Mesenteric fat pad (tissue), 1 donor: ENCODE measurements at regions not wholly inside any gene's neighbourhood (a gene's known extent, or its start where the extent isn't known, plus 50 kb on each side); places are given as distances from the start of the nearest gene placed in this dataset.

Source experiments
- DNase-seq: peaks from one replicate; pipeline ENCODE4 v3.0.0-alpha.2; 2020; ENCODE audit warnings: low spot score
- donor health status: DM: yes; HTN: yes; CAD: no.

DNA sequence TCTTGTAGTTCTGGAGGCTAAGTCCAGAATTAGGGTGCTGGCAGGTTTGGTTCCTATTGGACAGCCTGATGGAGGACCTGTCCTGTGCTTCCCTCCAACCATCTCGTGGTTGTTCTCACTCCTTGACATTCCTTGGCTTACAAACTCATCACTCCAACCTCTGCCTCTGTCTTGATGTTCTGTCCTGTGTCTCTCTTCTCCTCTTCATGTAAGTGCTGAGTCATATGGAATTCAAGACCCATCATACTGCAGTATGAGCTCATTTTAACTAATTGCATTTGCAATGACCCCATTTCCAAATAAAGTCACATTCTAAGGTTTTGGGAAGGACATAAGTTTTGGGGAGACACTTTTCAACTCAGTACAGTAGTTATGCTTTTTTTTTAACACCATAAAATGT is 374.7 kb downstream of the TRIB2 start:
- DNase-seq = no peak

DNA sequence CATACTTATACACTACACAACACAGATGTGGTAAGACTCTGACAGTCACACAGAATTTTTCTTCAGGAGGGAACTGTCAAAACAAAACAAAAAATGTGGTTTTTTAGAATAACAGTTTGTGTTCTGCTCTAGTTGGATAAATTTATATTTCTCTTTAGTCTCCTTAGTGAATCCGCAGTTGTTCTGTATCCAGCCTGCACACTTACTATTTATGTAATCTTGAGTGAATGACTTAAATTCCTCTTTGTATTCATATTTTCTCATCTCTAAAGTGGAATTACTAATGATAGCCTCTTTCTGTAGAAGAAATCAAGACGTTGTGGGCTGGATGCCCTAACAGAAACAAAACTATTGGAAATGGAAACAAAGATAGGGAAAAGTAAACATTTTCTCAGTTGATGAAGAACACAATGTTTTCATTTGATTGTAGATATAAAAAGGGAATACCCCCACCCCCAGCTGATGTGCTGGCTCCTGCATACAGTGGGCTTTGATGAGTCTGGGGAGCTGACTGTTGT is 375.2 kb downstream of the TRIB2 start:
- DNase-seq = no peak

DNA sequence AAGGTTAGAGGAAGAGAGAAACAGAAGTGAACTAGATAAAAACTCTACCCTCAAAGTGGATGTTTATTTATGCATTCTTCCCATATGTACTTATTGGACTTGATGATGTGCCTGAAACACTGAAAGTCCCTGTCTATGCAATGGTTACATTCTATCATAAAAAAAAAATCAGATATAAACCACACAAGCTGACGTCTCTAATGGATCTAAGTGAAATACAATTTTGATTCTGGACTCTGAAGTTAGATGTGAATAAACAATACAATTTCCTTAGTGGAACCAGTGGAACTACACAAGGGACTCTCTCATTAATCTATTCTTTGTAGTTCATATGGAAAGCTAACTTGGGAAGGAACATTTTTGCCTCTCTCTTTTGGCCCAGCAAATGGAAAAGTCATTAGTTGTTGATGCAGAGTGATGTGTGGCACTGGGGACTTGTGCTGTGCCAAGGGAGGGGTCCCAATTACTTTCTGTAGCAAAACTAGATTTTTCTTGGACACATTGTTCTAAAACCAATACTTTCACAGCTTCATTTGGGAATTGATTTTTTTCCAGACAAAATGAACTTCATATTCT is 376.8 kb downstream of the TRIB2 start:
- DNase-seq = no peak

DNA sequence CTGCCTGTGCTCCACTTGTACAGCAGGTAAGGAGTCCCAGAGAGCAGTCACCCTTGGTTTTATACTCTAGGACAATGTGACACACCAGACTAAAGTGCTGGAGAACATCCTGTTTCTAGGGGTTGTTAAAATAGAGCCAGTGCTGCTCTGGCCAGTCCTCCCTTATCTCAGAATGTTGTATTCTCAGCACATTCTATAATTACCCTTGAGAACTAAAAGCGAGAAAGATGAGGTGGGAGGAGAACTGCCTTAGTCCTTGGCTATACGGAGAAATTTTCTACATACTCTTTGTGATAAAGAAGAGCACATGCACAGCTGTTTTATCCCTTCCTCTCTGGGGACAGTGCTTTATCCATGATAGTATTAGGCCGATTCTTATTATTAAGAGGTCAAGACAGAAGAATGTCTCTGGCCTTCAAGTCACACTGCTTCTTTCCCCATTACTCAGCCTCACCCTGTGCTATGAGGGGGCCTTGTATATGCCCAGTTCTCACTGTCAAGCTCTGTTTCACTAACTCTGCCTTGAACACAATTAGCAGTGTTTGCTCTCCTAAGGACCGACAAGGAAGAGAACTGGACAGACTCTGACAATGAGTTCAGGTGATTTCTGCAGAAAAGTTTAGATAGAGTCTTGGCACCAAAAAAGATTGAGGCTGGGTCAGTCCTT is 385.8 kb downstream of the TRIB2 start:
- no peak for DNase-seq

DNA sequence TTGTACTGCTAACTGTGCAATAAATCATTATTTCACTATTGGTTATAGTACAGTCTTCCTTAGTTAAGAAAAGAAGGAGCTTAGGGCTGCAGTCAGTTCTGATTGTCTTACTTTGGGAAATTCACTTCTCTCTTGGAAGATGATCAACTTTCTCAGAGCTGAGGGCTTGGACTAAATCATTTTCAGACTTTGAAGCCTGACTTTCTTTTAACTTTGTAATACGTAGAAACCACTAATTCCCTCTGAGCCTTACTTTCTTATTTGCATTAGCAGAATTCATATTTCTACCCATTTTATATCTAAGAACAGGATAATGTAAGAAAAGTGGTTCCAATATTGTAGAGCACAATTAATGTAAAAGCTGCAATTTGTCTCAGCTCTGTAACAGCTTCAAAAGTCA is 386.4 kb downstream of the TRIB2 start:
- DNase-seq = no peak

DNA sequence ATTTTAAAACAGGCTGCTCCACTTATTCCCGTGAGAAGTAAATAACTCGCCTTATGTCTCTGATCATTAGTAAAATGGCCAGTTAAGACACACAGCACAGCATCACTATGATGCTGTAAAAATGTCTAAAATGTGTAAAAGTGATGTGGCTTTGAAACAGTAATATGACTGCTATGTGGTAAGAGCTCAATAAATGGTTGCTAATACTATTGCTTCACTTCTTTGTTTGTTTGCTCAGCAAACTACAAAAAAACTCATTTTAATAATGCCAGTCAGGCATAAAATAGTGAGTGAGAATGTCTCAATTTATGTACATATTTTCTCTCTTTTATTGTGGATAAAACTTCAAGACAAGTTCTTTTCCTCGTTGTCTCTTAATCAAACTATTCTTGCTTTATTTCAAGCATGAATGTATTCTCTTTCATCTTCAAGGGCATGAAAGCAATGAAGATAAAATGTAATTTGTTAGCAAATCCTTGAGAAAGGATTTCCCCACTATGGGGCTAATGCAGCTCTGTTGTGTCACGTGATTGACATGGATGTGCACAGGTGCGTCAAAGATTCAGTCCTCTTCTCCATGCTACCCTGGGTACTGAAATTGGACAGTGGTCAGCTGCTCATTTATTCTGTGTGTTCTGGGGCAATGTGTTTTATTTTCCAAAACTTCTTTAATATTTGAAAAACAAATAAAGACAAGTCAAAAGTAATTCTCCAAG is 387.2 kb downstream of the TRIB2 start:
- DNase-seq = no peak

DNA sequence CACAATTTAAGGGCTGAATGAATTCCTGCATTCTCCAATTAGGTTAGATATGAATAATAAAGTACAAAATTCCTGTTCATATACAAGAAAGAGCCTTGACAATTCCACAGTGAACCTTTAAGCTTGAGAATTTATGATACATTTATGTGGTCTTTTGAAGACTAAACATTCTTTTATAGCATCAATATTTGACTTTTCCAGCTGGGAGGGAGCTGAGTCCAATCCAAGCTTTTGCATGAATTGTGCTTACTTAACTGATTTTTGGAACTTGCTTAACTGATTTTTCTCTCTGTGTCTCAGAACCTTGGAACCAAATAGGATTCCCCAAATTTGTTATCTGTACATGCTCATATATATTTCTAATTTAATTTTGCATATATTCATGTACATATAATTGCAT is 388.0 kb downstream of the TRIB2 start:
- DNase-seq = no peak

DNA sequence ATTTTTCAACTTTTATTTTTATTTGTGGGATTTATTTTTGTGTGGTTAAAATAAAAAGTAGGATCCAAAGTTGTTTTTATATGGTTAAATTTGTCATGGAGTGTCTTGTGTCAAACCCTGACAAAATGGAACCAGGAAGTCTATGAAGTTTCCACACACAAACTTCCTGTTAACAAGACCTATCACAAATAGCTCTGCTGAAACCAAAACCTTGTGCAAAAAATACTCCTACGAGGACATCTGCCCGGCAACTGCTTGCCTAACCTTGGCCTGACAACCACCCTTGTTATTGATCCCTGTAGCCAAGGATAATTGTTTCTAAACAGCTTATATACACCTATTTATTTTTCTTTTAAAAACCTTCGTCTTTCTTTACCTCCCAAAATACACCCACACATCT is 389.6 kb downstream of the TRIB2 start:
- DNase-seq = no peak

DNA sequence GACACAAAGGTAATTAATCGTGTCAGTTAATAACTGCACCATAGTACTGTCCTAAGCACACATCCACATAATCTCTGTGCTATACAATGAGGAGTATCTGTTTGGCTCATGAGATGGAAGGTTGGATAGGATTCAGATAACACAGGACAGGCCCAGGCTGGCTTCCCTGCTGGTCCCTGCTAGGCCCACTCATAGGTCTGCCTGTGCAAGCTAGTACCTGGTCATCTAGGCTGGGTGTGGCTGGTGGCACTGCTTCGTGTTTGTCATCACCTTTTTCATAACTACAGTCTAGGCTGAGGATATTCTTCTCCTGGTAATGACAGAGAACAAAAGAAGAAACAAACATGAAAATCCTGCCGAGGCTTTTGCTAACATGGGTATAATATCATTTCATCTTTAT is 392.8 kb downstream of the TRIB2 start:
- DNase-seq = no peak

DNA sequence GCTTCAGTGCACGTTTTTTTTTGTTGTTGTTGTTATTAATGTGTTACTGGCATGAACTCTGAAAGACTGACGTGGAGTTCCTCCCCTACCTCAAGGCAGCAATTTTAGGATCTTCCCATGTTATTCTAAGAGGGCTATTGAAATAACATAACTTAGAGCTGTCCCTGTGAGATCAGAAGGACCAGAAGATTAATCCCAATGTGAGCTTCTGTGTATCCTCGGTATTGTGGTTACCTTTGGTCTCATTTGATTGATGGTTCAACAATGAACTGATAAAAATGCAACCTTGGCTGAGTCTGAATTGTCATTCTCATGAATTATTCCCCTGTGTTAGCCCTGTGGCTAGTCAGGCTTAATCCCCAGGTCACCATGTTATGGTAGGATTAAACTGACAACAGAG is 394.1 kb downstream of the TRIB2 start:
- DNase-seq = no peak

DNA sequence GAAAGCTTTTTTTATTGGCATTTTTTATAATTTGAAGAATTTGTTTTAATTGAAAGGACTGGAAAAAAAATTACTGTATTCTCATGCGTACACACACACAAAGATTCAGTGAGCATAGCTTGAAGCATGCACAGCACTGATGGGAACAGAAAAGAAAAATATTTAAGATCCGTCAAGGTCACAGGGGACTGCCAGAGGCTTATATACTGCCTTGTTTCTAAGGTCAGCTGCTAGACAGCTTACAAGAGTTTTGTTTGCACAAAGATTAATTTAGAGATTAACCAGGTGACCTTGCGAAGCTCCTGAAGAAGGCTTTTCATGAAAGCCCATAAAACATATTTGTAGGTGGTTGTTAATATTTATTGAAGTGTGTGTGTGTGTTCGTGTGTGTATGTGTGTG is 396.3 kb downstream of the TRIB2 start:
- no peak for DNase-seq

DNA sequence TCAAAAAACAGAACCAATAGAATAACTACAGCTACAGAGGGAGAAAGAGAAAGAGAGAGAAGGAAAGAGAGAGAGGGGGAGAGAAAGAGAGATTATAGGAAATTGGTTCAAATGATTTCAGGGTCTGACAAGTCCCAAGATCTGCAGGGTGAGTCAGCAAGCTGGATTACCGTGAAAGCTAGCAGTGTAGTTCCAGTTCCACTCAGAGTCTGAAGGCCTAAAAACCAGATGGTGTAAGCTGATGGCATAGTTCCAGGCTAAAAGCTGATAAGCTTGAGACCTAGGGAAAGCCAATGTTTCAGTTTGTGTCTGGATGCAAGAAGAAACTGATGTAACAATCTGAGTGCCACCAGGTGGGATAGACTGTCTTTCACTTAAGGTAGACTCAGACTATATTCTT is 397.7 kb downstream of the TRIB2 start:
- DNase-seq = no peak

DNA sequence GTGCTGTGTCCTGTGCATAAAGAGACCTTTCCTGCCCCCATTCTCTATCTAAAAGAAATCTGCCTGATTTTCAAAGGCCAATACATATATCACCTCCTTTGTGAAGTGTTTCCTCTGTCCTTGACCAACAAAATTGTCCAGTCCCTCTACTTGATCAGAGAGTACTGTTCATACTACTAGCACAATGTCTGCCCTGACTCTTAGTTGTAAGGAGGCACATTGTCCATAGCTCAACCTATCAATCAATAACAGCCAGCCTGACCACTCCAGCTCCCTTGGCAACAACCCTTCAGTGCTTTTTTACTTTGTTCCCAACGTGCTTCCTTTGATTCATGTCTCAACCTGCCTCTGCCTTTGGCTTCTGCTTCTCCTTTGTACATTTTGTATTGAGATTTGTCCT is 398.9 kb downstream of the TRIB2 start:
- no peak for DNase-seq

DNA sequence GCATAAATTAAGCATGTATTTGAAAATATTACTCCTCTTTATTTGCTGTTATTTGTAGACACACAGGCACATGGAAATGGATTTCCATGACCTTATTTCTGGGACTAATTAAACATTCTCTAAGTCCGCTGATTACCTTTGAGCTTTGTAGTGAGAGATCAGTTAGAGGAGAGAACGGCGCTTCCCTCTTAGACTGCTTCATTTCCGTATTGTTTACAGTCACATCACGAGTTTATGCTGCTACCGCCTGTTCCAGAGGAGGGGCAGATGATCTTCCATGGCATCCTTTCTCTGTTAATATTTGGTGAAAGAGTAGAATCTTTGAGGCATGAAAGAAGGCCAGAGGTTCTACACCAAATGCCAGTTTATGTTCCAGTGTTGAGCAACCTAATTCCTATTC is 404.4 kb downstream of the TRIB2 start:
- DNase-seq = no peak

DNA sequence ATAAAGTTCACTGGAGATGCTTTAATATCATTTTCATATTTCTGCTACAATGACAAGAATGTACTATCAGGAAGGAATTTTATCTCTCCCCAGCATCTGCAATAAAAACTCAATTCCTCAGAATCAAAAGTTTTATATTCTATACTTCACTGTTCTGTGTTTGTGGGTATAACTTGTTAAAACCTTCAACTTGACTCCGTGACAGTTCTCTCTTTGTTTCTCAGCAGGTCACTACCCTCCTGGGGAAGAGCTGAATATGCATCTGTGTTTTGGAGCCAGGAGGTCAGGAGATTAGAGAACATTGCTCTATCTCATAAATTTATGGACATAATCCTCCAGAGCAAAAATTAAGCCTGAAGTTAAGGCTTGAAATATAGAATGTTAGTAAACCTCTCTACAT is 411.4 kb downstream of the TRIB2 start:
- no peak for DNase-seq

DNA sequence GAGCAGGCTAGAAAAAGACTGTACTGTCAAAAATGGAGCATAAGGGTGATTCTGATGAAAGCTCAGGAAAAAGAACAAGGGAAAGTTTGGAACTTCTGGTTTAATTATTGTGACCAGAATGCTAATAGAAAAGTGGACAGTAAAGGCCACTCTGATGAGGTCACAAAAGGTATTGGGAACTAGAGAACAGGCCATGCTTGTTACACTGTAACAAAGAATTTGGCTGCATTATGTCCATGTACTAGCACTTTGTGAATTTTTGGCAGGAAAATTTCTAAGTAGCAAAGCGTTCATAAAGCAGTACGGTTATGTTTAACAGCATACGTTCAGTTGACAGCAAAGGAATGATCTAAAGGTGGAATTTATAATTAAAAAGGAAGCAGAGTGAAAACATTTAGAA is 418.6 kb downstream of the TRIB2 start:
- DNase-seq = no peak

DNA sequence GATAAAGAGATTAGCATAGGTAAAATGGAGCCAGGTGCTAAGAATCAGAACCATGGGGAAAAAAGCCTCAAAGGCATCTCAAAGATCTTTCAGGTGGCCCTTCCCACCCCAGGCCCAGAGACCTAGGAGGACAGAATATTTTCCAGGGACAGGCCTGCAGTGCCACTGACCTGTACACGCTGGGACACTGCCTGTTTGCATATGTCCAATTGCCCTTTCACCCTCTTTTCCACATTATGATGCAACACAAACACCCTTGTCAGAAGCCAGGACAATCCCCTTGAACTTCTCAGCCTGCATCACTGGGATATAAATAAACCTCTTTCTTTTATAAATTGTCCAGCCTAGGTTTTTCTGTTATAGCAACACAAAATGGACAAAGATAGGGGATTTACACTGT is 419.1 kb downstream of the TRIB2 start:
- no peak for DNase-seq

DNA sequence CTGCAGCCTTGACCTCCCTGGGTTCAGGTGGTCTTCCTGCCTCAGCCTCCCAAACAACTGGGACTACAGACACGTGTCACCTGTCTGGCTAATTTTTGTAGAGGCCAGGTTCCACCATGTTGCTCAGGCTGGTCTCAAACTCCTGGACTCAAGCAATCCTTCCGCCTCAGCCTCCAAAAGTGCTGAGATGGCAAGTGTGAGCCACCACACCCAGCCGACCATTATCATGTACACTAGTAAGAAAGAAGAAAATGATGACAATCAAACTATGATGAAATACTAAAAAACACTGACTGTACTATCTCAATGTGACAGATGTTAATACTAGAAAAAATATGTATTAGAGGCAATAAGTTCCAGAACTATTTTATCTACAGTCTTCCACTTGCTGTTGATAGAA is 420.9 kb downstream of the TRIB2 start:
- DNase-seq = no peak

DNA sequence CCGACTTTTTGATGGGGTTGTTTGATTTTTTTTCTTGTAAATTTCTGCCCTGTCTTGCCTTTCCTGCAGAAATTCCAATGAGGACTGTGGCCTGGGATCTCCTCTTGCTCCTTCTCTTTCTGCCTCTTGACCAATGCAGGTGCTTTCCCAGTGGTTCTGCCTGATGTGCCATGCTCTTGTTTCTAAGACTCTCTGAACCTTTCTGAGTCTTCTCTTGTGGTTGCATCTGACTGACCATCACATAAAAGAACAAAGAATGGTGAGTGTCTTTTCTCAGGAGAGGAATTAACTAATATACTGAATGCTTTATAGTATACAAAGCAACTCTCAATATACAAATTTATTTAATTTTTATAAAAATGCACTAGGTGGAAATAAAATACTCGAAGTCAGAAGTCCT is 424.6 kb downstream of the TRIB2 start:
- no peak for DNase-seq

DNA sequence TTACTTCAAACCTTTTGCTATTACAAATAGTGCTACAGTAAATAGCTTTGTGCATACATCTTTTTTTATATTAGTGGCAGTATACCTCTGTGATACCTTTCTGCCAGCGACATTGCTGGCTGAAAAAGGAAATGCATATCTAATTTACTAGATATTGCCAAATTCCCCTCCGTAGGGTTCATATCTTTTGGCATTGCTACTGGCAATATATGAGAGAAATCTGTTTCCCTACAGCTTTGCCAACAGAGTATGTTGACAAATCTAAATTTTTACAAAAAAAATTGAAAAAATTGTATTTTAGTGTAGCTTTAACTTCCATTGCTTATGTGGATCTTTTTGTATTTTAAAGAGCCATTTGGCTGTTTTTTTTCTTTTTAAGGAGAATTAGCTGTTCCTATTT is 426.7 kb downstream of the TRIB2 start:
- DNase-seq = no peak

DNA sequence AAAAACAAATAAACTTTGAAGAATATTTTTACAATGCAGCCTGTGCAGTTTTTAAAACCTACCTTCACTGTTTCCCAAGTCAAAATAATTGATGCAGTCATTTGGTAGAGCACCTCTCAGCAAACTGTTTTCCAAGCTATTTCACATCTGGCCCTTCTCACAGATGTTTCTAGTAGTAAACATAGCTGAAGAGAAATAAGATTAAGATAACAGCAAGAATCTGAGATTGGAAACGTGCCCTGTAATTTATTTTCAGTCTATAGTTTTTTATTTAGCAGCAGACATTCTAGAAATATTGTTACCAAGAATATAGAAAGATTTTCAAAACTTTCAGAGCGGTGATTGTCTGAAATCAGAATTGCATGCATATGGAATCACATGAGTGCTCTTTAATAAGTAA is 440.2 kb downstream of the TRIB2 start:
- DNase-seq = no peak

DNA sequence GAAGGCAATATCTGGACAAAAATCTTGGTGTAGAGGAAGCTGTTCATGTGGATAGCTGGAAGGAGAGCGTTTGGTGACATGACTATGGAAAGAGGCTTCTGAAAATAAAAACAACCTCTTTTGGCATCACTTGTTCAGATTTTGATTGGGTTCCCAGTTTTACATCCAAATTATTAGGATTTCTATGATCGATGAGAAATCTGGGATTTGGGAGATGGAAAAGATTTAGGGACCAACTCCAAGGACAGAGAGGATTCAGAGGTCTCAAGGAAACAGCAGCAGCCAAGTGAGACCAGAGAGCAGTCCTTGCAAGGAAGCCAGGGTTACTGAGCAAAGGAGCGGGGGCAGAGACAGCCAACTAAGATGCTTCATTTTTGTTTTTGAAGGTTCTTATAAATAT is 441.7 kb downstream of the TRIB2 start:
- DNase-seq = no peak

DNA sequence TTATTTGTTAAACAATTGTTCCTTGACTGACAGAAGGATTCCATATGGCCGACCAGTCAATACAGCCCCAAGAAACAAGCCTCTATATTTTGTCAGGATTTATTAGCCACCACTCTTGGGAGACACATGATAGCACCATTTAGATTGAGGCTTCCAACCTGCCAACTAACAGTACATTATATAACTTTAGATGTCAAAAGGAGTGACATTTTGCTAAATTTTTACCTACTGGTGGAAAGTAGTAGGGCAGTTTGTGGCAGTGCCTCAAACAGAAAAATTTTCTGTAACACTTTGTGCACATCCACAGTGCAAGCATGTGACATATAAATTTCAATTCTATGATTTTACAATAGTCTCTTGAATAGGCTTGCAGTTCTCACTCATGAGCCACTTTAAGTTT is 464.0 kb downstream of the TRIB2 start:
- no peak for DNase-seq
